Left colon (tissue), 2 donors: ENCODE measurements at regions not wholly inside any gene's neighbourhood (a gene's known extent, or its start where the extent isn't known, plus 50 kb on each side); places are given as distances from the start of the nearest gene placed in this dataset.
A peak's percentile ranks its signal among the peaks of the same experiment; 100 is the strongest.
"Not testable (repeated sequence)": the region's sequence is repeated elsewhere in the genome, so short reads cannot be mapped to it uniquely, and the experiment has no call there.

Source experiments
- ATAC-seq: fragments of 200-7000 bp; cut with Tn5 transposase; one replicate; pipeline ENCODE4 v1.9.1; 2020; ENCODE audit warnings: mild to moderate bottlenecking, moderate library complexity
- DNase-seq, 2 donors: peaks; one replicate each; pipeline ENCODE4 v3.0.0-alpha.2; 2020
- intact Hi-C, 2 donors: fragments of 100-400 bp; cut with DNase I in 1 of 2; cut with micrococcal nuclease in 1 of 2; formaldehyde crosslinking; loops; one replicate each; pipeline versions ENCODE4 v1.11.2 to v1.14.0; 2022; cut with DNase I, micrococcal nuclease
- donor health status: DM: no; HTN: no; CAD: no.
- donor health status: DM: yes; HTN: yes; CAD: no.

DNA sequence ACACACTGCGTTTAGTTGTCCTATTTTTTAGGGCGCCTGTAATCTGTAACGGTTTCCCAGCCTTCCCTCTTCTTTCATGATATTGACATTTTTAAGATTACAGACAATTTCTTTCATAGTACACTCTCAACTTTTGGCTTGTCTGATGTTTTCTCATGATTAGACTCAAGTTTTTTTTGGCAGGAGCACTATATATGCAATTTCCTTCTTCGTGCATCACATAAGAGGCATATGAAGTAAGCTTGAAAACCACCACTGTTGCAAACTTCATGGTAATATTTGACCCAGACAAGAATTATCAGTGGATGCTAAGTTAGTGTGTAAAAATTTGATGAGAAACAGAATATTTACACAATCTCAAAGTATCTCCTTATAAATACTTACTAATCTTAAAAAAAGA is 119.2 kb upstream of the CMC1 start:
- no peak for ATAC-seq
- no peak for DNase-seq
- intact Hi-C loops = no loop called here

DNA sequence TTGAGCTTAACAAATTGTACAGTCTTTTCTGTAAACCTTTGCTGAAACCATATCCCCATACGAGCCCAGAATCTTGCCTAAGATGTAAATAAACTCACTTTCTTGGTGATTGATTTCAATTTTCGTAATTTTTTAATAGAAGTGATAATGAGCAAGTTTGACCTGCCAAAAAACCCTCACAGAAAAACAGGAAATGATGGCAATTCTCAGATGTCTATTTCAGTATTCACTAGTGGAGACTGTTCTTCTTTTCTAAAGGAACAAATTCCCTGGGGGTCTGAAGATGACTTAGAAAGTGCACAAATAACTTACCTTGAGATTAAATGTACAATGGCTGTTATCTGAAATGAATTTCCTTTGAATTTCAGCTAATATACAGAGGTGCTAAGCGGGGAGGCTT is 116.5 kb upstream of the CMC1 start:
- ATAC-seq = no peak
- no peak for DNase-seq
- intact Hi-C loops = no loop called here

DNA sequence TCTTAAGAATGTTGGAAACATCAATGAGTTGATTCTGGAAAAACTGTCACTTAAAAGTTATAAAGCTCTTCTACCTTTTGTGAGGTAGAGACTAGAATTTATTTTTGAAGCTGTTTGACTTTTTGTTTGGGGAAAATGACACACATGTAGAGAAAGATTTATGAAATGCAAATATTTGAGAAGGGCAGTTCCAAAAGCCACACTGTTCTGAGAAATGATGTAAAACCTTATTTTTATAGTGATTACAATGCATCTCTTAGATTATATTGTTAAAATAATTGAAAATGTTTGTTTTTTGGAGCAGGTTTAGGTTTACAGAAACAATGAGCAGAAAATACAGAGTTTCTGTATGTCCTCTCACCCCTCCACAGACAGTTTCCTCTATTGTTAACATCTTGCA is 116.1 kb upstream of the CMC1 start:
- intact Hi-C loops = no loop called here
- no peak for ATAC-seq
- DNase-seq = no peak

DNA sequence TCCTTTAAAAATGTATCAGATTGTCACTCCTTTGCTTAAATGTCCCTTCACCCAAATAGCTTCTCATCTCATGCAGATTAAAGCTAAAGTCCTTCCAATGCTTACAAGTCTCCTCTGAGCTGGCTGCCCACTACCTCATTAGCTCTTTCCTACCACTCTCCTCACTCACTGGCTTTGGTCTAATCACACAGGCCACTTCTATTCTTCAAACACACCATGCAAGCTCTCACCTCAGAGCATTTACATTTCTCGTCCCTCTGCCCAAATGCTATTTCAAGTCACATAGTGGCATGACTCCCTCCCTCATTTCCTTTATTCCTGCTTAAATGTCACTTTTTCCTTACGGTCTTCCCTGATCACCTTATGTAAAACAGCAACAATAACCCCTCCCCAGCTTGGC is 110.6 kb upstream of the CMC1 start:
- DNase-seq (no peak), ATAC-seq (no peak)
- intact Hi-C loops = no loop called here

DNA sequence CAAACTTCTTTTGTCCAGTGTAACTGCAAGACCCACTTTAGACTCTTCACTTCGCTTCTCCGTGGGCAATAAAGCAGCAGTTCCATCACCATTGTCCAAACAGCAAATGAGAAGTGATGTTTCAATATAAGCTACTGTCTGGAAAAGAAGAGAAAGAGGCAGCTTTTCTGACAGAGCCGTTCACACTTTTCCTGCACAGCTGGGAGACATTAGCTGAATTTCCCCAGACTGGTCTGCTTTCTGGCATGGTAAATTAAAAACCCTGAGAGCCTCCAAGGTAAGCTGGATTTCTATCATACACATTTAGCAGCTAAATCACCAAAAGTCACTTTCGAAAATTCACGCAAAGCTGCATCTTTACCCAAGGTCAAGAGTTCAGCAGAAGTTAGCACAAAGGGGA is 108.5 kb upstream of the CMC1 start:
- no peak for DNase-seq
- intact Hi-C loops = no loop called here

DNA sequence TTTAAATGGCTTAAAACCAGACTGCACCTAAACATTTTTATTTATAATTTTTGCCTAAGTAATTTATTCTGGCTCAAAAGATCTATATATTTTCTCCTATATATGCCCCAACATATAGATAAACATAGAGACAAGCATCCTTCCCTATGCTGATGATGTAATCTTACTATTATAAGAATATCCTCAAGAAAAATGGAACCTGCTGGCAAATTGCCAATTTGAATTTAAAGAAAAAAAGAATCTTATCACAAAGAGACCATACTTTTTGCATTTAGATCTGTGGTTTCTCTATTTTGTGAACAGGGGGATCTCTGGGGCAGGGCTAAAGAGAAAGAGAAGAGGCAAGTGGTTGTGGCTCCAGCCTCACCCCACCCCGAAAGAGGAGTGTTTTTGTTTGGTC is 107.2 kb upstream of the CMC1 start:
- no peak for DNase-seq
- intact Hi-C loops = no loop called here
- ATAC-seq = no peak

More for the DNA sequence above, 108.5 kb upstream of the CMC1 start:
- ATAC-seq = no peak

DNA sequence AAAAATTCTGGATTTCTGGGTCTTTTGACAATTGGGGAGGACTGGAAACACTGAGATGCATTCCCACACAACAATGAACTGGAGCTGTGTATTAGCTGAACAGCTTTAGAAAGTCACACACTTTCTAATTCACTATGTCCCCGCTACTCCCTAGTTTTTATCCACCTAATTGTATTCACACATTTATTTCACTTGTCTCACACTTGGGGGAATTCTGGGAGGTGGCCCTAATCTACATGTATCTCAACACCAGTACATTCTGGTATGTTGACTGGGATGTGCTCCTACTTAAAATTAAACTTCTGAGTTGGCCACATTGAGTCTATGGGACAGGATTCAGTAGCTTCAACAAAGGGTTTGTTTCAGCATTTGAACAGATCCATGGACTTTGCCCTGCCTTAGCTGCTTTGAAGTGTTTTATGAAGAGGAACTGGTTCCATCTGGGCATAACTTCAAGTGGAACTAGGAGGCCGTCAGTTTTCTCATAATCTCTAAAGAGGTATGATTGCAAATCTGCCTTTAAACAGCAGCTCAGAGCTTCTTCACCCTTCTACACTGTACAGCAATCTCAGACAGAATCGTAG is 106.5 kb upstream of the CMC1 start:
- intact Hi-C loops = no loop called here
- DNase-seq = peak; percentile 43 to 52
- ATAC-seq = peak; percentile 97

DNA sequence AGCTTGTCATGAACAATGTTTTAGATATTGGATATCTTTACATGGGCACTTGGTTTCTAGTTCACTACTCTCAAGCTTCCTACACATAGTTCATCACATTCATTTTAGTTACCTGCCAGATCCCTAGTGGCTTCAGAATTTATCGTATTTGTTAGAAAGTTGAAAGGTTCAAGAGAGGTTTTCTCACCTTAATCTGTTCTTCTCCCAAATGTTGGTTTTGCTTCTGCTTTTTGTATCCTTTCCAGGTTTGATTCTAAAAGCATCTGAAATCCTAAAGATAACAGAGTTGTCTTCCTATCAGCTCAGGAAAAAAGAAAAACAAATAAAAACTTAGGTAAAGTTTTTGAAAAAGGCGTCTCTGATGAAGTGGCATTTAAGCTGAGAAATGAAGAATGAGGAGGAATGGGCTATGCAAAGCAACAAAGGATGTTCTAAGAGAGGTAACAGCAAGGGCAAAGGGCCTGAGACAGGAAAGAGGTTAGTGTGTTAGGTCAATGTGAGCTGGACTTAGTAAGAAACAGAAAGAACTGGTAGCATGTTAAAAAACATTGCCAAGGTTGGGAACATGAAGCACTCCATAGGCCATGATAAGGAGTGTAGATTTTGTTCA is 104.7 kb upstream of the CMC1 start:
- intact Hi-C loops = no loop called here
- no peak for ATAC-seq
- DNase-seq = no peak

DNA sequence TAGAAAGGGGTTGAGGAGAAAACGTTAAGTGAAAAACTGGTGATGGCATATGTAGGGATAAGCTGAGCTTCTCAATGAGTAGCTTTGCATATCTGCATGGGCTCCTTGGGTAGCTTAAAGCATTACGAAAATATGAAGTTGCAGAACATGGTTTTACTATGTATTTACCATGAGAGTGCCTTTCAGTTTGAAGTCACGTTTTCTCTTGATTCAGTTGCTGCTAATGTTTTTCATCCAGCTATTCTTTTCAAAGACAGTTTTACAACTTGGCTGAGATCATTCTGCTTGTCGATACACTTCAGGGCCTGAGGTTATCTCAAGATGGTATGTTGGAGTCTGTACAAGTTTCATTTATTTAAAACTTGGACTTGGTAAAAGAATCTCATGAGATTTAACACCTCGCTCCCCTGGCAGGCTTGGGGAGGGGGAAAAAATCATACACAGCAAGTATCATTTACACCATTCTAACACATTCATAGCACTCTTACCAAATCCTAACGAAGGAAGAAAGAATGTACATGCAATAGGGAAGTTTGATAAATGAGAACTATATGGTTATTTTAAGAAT is 103.3 kb upstream of the CMC1 start:
- ATAC-seq = no peak

DNA sequence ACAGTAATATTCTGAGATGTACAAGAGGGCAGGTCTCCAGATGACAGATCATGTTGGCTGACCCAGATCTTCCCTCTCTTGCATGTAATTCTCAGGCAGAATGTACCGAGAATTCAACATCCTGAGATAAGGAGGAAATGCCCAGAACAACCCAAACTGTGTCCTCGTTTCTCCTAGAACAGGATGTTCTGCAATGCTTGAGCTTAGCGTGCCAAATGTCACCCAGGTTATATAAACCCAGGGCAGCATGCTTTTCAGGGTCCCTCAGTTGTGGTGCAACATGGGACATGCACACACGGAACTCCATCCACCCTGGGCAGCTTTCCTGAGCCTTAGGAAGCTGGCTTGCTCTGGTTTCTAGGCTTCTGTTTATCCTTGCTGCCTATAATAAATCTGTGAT is 102.1 kb upstream of the CMC1 start:
- no peak for DNase-seq
- intact Hi-C loops = no loop called here
- no peak for ATAC-seq

More for the DNA sequence above, 103.3 kb upstream of the CMC1 start:
- intact Hi-C loops = no loop called here
- DNase-seq = no peak

DNA sequence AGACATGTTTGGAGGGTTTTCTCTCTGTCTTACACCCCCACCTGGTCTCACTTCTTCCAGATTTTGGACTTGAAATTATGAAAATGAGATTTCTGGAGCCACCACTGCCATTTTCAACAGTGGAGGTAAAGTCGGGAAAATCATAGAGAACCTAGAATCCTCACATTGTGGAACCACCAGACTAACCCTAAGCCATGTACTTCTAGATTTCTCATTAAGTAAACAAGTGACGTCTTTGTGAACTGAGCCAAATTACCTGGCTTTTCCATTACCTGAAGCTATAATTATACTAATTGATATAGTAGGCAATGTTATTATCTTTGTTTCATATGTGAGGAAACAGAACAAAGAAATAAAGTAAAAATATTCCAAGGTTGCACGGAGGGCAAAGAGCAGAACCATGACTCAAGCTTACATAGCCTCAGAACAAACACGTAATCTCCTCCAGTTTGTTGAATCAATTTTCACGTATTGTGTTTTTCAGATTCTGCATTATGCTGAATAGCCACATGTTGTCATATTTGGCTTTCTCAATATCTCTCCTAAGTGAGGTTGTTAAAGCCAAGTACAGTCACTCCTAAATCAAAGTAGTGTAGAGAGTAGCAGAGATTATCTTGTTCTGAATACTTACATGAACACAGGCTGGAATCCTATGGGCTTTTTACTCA is 101.3 kb upstream of the CMC1 start:
- intact Hi-C loops = no loop called here
- ATAC-seq (peak; percentile 67), DNase-seq (no peak)

DNA sequence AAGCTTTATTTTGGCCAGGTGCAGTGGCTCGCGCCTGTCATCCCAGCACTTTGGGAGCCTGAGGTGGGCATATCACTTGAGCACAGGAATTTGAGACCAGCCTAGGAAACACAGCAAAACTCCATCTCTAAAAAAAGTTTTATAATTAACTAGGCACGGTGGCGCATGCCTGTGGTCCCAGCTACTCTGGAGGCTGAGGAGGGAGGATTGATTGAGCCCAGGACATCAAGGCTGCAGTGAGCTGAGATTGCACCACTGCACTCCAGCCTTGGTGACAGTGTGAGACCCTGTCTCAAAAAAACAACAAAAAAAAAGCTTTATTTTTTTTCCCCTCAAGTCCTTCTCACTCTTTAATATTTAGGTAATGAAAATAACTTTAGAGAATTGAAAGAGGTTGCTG is 100.8 kb upstream of the CMC1 start:
- intact Hi-C loops = no loop called here
- ATAC-seq = no peak
- DNase-seq = no peak

DNA sequence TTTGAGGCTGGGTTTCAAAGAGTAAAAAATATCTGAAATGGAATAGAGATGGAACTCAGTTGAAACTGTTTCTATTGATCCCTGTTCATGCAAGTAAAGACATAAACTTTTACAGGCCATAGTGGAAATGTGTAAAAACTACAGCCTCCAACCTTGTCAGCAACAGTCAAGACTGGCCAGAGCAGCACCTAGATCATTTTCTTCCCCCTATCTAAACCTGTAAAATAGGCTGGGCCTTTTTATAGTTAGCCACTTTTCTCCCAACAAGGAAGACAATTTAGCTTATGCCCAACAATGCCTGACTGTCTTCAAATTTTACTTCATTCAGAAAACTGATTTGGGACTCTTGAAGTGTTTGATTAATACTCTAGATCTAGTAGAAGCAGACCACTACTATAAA is 91.5 kb upstream of the CMC1 start:
- DNase-seq (no peak), ATAC-seq (peak; percentile 93)
- intact Hi-C loops = no loop called here

DNA sequence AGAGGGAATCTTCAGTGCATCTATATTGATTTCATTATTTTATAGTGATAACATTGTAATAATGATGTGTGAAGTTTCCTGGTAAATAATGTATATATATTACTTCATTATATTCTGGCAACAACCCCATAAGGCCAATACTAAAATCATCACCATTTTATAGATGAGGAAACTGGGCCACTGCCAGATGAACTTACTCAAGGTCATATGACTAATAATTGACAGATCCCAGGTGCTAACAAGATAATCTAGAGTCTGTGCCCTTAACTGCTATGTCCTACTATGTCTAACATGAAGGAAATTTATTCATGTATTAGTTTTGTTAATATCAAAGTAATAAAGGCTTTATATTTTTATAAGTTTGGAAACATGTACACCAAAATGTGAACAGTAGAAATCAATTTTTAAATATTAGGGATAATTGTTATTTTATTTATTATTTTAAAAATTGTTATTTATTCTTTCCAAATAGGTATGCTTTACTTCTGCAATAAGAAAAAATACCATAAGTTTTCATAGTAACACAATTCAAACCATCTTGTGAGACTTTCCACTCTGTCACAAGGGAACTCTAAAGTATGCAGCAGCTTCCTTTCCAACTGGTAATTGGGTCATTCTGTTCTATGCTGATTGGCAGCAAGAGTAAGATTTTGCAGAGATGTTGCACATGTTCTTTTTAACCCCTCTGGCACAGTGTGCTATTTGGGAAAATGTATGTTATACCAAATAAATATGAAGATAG is 90.8 kb upstream of the CMC1 start:
- DNase-seq (peak in 1 of 2 donors; percentile 40), ATAC-seq (peak; percentile 89)
- intact Hi-C loops = no loop called here

DNA sequence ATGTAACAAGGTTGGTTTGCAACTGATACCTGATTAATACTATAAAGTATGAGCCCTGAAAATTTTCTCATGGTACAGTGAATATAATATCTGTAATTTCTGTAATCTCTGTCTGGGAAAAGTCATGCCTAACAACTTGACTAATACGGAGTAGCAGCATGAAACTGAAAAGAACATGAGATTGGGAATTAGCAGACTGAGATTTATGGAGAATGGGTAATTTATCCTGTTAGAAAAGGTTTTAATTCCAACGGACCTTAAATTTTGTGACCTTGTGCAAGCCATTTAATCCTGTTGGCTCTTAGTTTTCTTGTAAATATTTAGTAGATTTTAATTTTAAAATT is 90.2 kb upstream of the CMC1 start:
- no peak for DNase-seq
- intact Hi-C loops = no loop called here

DNA sequence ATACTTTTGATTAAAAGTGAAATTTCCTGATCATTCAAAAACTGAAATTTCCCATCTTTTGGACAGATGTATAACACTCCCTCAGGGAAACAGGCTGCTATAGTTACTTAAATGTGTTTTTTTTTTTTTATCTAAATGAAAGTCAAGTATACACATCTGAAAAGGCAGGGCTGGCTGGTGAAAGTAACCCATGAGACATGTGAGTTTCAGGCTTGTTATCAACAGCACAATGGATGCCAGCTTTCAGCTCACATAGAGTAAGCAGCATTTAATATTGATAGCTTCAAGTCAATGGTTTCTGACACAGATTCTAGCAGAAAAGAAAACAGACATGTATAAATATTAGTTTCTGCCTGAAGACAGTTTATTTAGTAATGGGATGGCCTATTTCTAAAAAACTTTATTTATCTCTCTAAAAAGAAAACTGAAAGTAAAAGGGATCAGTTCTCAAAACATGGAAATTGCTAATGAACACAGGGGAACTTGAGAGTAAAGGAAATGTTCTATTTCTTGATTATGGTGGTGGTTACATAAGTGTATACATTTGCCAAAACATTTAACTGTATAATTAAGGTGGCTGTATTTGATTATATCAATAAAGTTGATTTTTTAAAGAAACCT is 89.7 kb upstream of the CMC1 start:
- no peak for ATAC-seq
- intact Hi-C loops = no loop called here

More for the DNA sequence above, 90.2 kb upstream of the CMC1 start:
- ATAC-seq = no peak

DNA sequence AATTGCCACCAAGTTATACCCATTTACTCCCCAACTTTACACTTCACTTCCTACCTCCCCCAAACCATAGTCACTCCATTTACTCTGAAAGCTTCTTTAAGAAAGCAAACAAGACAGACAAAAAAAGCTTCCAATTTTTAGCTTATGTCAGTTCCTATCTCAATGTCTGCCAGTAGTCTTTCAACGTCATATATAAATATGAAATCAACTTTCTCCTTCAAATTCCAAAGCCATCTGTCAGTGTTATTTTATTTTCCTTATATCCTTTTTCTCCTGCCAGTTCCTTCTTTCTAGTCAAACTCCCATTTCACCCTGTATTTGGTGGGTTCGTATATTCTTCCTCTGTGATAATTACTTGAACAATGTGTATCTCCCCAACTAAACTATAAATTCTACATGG is 85.8 kb upstream of the CMC1 start:
- intact Hi-C loops = no loop called here
- DNase-seq = no peak
- no peak for ATAC-seq

More for the DNA sequence above, 89.7 kb upstream of the CMC1 start:
- DNase-seq = no peak

DNA sequence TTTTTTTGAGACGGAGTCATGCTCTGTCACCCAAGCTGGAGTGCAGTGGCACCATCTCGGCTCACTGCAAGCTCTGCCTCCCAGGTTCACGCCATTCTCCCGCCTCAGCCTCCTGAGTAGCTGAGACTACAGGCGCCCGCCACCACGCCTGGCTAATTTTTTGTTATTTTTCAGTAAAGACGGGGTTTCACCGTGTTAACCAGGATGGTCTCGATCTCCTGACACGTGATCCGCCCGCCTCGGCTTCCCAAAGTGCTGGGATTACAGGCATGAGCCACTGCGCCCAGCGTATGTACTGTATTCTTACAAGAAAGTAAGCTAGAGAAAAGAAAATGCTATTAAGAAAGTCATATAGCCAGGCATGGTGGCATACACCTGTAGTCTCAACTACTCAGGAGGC is 84.8 kb upstream of the CMC1 start:
- intact Hi-C loops, ATAC-seq, DNase-seq: not testable (repeated sequence)

DNA sequence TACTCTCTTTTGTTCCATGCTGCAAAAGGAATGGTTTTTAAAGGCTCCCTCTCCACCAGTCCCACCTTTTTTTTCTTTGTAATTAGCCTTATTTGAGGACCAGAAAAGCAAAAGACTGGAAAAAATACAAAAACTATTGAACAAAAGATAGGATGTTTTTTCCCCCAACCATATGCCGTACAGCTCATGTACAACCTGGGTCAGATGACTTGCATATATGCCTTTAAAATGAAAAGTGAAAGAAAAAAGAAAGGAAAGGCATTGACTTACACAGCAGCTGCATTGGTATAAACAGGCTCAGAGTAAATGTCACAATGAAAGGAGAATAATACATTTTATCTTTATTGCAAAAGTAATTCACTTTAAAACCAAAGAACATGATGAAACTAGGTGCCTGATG is 69.5 kb upstream of the CMC1 start:
- DNase-seq (no peak), ATAC-seq (peak; percentile 73)
- intact Hi-C loops = no loop called here
